ENCODE measurements at regions not wholly inside any gene's neighbourhood (a gene's known extent, or its start where the extent isn't known, plus 50 kb on each side); places are given as distances from the start of the nearest gene placed in this dataset.

DNA sequence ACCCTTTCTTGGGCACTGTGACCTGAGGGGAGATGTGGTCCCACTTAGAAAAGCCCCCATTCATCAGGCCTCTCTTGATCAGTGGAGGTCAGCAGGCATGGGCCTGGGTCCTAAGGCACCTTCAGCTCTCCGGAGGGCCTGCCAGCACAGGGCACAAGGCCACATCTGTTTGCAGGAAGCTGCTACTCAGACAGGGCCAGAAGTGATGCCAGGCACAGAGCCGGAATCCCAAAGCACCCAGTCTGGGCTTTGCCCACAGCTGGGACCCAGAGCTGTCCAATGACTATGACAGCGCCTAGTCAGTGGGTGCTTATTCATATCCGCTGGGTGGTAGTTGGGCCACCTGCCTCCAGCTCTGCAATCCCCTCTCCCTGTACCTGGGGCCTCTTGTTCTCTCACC lies 63.2 kb upstream of the ELN start:
- DNase-seq: no peak

DNA sequence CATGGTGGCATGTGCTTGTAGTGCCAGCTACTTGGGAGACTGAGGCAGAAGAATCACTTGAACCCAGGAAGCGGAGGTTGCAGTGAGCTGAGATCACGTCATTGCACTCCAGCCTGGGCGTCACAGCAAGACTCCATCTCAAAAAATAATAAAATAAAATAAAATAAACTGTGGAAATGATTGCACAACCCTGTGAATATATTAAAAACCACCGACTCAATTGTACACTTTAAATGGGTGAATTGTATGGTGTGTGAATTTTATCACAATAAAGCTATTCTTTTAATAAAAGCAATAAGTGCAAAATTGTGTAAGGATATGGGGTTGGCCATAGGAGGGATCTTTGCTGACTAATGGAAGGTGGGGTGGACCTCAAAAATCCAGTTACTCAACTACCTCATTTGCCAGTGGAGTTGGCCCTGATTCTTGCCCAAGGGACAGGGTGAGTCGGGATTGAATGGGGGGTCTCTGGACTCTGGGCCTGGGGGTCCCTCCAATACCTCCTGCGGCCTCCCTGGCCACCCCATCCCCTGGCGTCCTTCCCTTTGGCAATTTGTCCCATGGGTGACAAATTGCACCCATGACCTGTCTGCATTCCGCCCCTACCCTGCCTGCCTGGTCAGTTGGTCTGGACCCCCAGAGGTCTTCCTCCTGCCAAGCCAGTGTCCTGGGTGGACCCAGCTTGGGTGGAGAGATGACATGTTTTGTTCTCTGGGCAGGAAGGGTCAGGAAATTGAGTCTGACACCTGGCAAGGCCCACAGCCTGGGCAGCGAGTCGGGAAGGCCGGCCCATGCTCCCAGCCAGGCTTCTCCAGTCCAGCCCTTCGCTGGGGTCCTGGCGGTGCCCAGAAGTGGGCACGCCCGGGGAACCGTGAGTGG lies 61.7 kb upstream of the ELN start:
- no peak for DNase-seq

DNA sequence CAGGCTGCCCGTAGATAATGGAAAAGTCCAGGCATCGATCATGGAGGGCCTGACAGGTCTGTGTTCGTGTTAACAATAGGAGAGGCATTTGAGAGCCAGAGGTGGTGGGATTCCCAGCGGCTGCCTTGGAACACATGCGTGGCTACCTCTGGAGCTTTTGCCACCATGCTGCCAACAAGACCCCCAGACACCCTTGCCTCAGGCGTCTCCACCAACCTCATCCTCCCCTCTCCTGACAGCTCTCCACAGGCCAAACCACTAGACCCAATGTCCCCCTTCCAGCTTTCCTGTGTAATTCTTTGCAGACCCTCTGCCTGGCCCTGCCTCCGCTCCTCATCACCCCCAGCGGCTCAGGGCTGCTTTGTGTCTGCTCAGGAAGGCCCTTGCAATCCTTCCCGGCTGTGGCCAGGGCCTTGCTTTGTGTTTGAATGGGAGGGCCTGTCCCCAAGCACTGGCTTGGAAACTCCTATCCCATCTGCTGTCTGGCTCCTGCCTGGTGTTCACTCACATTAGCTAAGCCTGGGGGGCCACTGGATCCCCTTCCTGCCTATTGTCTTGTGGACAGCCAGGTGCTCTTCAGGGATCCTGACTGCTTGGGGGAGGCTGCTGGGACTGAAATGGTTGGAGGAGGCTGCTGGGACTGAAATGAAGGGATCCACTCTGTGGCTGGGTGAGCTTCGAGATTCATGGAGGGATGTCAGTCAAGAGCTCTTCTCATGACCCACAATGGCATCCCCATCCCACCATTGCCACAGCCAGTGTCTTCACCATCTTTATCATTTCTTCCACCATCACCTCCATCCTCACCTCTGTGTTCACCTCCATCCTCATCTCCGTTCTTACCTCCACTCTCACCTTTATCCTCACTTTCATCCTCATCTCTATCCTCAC lies 60.8 kb upstream of the ELN start:
- DNase-seq: no peak

DNA sequence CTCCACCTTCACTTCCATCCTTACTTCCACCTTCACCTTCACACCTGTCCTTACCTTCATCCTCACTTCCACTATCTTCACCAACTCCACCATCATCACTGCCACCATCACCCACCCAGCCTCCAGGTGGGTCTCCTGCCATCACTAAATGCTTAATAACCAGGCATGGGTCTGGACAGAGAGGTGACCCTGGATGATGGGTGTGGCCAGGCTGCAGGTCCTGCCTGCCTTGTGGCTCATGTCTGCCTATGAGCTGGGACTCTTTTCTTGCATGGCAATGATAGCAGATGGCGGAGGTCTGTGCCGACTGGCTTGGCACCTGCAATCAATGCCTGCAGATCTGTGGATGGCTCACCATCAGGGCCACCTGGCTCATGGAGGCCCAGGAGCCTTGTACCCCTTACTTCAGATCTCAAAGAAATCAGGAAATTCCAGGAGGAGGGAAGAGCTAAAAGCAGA lies 60.1 kb upstream of the ELN start:
- DNase-seq: no peak

DNA sequence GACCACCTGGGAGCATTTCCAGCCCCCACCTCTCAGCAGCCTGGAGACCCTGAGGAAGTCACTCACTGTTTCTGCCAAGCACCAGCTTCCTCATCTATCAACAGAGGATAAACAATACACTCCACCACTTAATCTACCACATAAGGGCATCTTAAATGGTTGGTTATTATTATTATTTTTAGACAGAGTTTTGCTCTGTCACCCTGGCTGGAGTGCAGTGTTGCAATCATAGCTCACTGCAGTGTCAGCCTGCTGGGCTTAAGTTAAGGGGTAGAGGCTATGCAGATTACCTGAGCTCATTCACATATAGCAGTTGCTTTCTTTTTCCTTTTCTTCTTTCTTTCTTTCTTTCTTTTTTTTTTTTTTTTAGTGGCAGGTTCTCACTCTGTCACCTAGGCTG lies 59.5 kb upstream of the ELN start:
- no peak for DNase-seq

DNA sequence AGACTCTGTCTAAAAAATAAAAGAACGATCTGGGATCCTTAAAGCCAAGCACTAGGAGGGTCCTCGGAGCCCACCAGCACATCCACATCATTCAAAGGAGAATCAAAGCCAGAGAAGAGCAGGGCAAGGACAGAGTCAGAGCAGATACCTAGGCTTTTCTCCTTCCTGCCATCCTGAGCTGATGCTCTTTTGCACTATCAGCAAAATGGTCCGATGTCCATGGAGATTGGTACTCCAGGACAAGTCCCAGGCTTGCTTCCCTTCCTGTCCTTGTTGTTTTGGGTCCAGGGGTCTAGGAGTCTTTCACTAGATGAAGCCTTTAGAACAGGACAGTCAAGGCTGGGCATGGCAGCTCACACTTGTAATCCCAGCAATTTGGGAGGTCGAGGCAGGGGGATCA lies 58.0 kb upstream of the ELN start:
- DNase-seq: no peak

DNA sequence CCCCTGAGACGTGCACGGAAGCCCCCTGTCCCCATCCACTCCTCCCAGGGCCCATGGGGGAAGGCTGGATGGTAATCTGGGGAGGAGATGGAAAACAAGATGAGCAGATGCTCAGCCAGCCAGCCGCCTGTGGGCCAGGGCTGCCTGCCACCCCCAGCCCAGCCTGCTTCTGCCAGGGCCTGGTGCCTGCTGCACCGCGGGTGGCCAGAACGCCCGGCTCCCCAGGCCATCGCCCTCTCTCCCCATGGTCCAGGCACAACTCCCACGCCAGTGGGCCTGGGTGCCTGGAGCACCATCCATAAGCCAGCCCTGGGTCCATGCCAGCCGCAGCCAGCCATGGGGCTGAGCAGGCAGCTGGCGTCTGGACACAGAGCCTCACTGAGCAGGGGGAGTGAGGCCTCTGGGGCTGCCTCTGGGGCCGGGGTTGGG lies 57.2 kb upstream of the ELN start:
- peak; percentile 38 for DNase-seq

DNA sequence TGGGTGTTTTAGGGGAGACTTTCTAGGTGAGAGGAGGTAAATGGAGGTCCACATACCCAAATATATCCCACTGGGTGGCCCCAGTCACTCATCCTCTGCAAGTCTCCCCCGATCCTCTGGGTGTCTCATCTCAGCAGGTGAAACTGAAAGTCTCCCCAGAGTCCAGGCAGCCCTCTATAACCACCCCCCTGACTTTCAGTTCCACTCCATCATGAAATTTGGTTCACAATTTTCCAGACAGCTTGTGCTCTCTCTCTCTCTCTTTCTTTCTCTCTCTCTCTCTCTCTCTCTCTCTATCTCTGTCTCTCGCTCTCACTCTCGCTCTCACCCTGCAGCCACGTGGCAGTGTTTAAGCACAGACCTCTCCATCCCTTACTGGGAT lies 56.7 kb upstream of the ELN start:
- DNase-seq: no peak

DNA sequence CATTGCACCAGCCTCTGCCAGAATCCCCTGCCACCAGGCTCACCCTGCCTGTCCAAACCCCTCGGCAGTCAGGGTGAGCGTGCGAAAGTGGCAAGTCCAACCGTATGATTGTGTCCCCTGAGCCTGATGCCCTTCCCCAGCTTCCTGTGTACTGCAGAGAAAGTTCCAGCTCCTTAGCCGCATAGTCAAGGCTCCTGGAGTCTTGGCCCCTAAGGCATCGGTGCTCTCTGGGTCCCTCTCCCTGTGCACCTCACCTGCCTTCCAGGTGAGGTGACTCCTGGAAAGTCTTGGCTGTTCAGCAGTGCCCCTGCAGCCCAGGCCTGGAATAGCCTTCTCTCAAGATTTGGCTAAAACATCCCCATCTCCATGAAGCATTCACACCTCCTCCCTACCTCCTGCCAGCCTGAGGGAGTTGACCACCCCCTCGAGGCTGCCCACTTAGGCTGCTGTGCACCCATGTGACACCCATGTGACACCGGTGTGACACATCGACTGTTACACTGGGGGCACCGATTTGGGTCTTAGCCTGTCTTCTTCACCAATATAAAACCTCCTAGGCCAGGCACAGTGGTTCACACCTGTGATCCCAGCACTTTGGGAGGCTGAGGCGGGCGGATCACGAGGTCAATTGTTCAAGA lies 56.1 kb upstream of the ELN start:
- DNase-seq: no peak

DNA sequence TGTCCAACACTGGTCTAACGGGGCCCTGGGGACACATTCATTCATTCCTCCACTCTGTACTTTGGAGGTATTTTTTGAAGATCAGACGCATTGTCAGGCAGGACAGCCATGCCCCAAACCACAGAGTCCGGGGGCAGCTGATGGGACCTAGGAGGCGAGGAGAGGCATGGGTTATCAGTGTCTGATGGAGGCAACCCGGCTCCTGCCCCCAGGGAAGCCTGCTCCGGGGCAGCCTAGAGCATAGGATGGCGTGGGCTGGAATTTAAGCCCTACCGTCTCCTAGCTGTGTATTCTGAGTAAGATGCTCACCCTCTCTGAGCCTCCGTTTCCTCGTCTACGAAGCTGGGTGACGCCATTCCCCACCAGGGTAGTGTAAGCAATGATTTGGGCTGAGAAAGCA lies 55.4 kb upstream of the ELN start:
- DNase-seq: no peak

DNA sequence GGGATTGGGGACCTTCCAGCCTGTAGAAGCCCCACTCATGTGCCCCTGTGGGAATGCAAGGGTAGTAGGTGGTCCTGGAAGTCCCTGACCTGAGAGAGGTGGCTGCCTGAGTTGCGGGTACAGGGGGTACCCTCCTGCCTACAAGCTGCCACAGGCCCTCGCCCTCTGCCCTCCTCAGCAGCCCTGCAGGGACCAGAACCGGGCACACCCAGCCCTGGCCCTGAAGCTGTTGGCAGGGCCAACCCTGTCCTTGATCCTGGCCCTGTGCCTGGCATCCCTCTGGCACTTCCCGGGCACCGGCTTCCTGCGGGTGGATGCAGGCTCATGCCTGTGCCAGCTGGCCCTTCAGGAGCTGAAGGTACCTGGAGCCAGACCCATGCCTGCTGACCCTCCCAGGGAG lies 54.9 kb upstream of the ELN start:
- no peak for DNase-seq

DNA sequence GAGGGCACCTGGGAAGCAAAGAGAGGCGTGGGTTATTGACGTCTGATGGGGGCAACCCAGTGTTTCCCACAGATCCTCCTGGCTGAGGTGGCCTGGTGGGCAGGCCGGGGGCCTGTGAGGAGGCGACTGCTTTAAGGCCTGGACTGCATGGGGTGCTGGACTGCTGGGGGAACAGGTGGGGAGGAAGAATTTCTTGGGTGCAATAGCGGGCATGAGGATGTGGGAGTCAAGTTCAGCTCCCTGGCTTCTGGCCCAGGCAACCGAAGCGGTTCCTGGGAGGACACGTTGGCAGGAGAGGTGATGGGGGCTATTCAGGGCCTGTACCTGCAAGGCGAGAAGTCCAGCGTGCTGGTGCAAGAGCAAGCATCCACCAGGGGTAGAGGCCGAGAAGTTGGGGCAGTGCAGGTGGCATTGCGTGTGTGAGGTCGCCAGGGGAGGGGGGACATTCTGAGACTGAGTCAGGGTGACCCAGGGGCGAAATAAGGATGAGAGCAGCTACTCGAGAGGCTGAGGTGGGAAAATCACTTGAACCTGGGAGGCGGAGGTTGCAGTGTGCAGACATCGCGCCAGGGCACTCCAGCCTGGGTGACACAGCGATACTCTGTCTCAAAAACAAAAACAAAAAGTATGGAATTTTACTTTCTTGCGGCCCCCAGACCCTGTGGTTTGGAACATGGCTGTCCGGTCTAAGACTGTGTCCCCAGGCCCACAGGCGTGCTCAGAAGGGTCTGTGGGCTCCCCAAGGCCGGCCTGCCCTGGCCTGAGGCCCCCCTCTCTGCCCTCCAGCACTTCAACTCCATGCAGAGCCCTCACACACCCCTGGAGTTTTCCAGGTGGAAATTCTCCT lies 53.6 kb upstream of the ELN start:
- no peak for DNase-seq

DNA sequence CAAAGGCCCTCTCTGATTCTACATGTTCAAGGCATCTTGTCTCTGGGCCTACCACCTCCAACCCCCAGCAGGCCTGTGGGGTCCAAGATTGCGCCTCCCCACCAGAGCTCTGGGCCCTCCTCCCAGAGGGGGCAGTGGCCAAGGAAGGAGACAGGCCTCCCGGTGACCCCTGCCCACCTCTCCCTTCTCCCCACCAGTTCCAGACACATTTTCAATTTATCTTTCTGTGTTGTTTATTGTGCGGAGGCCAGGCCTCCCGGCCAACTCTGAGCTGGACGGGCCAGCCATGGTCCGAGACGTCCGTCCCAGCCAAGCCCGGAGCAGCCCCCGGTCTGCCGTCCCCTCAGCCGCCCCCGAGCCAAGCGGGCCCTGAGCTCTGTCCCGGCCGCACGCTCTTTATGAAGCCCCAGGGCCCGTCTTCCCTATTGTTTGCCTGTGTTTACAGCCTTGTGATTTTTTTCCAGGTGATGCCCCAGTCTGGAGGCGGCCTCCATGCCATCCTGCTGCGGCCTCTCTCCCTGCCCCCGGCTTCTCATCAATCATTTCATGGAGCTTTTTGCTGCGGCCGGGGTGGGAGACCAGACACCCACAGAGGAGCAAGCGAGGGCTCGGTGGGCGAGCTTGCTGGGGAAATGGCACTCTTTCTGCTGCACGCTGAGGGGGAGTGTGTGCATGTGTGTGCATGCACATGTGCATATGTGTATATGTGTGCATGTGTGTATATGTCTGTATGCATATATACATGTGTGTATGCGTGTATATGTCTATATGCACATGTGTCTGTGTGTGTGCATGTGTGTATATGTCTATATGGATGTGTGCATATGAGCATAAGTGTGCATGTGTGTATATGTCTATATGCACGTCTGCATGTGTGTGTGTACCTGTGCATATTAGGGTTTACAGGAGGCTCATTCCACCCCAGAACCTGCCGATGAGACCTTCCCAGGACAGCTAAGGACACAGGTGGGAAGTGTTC lies 52.7 kb upstream of the ELN start:
- DNase-seq: no peak

DNA sequence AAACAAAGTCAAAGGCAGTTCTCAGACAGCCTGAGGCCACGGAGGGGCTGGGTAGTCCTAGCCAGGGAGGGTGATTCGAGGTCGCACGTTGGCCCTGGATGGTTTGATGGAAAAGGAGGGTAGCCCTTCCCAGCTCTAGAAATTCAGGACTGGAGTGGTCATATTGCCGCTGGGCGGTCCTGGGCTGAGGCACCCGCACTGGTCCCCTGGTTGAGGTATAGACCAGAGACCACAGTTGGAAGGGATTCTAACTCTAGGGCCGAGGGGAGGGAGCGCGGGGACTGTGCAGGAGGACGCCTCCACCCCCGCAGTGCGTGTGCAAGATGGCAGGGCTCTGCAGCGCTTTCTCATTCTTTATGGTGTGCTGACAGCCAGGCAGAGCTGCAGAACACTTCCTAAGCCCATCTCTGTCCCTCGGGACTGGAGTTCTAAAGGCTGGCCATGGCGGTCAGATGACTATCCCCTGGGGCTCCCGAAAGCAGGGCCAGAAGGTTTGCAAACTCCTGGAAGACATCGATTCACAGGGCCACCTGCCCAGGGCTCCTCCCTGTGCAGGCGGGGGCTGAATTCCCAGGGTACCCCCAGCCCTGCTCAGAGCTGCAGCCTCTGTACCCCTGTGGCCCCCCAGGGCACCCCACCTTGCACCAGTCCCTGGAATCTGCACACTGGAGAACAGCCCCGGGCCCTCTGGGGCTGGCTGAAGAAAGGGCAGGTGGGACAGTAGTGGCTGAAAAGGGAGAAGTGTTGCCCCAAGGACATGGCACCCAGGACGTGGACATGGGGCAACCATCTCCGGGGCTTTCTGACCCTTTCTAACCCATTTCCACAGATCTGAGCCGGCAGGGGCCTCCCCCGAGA lies 51.0 kb upstream of the ELN start:
- DNase-seq: no peak

DNA sequence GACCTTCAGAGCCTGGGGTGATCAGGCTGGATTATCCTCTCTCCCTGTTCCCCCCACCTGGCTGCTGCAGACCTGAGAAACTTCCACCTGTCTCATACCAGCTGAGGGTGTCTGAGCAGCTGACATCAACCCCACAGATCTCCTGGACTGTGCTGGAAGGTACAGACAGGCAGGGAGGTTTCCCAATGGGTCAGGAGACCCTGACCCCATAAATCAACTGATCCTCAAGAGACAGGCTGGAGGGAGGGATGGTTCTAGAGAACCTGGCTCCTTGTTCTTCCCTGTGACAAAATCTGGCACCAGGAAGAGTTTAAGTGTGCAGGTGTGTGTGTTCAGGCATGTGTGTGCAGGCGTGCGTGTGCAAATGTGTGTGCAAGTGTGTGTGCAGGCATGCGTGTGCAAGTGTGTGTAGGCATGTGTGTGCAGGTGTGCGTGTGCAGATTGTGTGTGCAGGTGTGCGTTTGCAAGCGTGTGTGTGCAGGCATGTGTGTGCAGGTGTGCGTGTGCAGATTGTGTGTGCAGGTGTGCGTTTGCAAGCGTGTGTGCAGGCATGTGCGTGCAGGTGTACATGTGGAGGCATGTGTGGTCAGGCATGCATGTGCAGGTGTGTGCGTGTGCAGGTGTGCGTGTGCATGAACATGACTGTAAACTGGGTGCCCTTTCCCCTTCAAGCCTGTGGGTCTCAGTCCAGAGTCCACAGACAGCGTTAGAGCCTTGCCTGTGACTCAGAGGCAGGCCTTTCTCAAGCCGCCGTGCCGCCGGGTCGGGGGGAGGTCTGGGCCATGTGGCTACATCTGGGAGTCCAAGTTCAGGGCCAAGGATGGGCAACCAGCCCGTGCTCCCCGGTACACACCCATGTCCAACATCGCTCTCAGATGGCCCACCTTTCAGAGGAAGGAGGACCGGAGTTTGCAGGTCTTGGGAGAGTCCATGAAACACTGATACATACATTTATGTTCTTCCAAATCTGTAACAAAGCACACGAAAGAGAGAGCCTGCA lies 50.1 kb upstream of the ELN start:
- no peak for DNase-seq

All from NCI-H1694 (cell line).